GM06990 (cell line): ENCODE measurements at regions not wholly inside any gene's neighbourhood (a gene's known extent, or its start where the extent isn't known, plus 50 kb on each side); places are given as distances from the start of the nearest gene placed in this dataset.

ENCODE experiments used
- DNase-seq: peaks from one replicate; pipeline ENCODE4 v3.0.0-alpha.2; 2011; ENCODE audit not compliant: insufficient read length; ENCODE audit errors: extremely low read depth
- H3K27me3 ChIP-seq: replicated peaks from 2 replicates; pipeline ENCODE4 v1.6.0; 2011; ENCODE audit warnings: low read length; ENCODE audit not compliant: control insufficient read depth, insufficient read depth
- H3K36me3 ChIP-seq: 2 replicates; pipeline ENCODE4 v1.5.1; 2011; ENCODE audit warnings: low read length; ENCODE audit not compliant: control insufficient read depth, insufficient read depth
- H3K4me3 ChIP-seq: replicated peaks from 2 replicates; pipeline ENCODE4 v1.5.1; 2011; ENCODE audit warnings: low read depth, mild to moderate bottlenecking, control low read depth, low read length
- TF ChIP-seq, protein P1 (sequence below): IDR thresholded peaks from 2 replicates; pipeline ENCODE4 v1.5.1; 2011; ENCODE audit warnings: low read length, control low read depth, mild to moderate bottlenecking, inconsistent platforms; ENCODE audit not compliant: insufficient read depth, poor library complexity, severe bottlenecking

DNA sequence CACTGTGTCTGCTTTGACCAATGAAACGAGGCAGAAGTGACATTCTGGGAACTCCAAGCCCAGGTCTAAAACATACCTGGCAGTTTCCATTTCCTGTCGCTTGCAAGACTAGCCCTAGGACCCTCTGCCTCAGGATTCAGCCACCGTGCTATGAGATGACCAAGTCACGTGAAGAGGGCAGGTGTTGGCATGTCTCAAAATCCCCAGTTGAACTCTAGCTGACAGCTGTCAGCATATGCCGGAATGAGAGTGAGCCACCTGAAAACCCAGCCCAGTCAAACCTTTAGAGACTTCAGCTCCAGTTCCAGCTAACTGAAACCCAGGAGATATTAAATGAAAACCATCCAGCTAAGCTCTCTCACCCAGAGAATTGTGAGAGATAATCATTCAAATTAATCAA lies 89.9 kb upstream of the PPP1R3A start:
- DNase-seq, result no peak
- Histone ChIP-seq H3K4me3 (no peak overlapping the region), H3K36me3 (no peaks in the 10 kb centered on the region), H3K27me3 (no peaks in the 10 kb centered on the region)
- TF ChIP-seq, protein P1, sequence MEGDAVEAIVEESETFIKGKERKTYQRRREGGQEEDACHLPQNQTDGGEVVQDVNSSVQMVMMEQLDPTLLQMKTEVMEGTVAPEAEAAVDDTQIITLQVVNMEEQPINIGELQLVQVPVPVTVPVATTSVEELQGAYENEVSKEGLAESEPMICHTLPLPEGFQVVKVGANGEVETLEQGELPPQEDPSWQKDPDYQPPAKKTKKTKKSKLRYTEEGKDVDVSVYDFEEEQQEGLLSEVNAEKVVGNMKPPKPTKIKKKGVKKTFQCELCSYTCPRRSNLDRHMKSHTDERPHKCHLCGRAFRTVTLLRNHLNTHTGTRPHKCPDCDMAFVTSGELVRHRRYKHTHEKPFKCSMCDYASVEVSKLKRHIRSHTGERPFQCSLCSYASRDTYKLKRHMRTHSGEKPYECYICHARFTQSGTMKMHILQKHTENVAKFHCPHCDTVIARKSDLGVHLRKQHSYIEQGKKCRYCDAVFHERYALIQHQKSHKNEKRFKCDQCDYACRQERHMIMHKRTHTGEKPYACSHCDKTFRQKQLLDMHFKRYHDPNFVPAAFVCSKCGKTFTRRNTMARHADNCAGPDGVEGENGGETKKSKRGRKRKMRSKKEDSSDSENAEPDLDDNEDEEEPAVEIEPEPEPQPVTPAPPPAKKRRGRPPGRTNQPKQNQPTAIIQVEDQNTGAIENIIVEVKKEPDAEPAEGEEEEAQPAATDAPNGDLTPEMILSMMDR, result no peak

DNA sequence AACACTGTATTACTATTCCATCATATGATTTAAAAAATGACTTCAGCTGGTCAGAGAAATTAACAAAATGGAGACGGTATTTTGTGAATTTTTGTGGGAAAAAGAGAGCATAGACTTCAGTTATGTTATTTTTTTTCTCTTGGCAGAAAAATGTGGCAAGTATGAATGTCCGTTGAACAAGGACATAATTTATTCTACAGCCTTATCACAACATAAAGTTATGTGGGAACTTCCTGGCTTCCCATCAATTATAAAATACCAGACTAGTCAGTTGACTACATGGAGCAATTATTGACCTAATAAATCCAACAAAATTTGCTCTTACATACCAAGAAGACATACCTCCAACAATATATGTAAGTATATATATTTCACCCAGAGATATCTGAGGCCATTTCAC lies 88.6 kb upstream of the PPP1R3A start:
- no peak for DNase-seq
- no peaks in the 10 kb centered on the region for H3K36me3 ChIP-seq
- no peaks in the 10 kb centered on the region for H3K27me3 ChIP-seq
- TF ChIP-seq, protein P1, result no peak
- H3K4me3 ChIP-seq, result no peak overlapping the region

DNA sequence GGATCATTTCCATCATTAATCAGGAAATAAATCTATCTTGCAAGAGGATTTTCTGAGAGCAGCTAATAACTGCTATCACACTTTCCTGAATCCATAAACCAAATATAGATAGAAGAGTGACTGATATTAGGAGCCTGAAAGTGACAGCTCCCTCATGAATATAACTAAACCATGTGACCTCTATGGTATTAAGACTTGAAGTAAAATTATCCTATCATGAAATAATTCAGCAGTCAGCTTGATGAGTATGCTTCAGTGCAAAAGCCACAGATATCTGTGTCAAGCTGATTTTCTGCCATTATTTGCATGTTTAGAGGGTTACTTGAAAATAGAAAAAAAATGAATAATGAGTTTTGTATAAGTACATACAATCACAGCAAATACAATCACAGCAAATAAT lies 80.1 kb upstream of the PPP1R3A start:
- H3K4me3 ChIP-seq, result no peak overlapping the region
- no peak for DNase-seq
- H3K27me3 ChIP-seq, result no peaks in the 10 kb centered on the region
- H3K36me3 ChIP-seq, result no peaks in the 10 kb centered on the region
- TF ChIP-seq, protein P1, result no peak

DNA sequence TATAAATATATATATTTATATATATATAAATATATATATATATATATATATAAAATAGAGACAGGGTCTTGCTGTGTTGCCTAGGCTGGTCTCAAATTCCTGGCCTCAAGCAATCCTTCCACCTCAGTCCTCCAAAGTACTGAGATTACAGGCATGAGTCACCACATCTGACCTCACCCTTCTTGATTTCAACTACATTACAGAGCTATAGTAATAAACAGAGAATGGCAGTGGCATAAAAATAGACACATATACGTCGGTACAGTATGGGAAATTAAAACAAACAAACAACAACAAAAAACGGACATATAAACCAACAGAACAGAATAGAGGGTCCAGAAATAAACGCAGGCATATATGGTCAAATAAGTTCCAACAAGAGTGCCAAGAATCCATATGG lies 77.6 kb upstream of the PPP1R3A start:
- Histone ChIP-seq H3K36me3 (no peaks in the 10 kb centered on the region), H3K4me3 (no peak overlapping the region), H3K27me3 (no peaks in the 10 kb centered on the region)
- TF ChIP-seq, protein P1, result no peak
- DNase-seq, result no peak

GRCh38 chr7:113986216-113986615 lies 67.4 kb upstream of the PPP1R3A start:
- no peaks in the 10 kb centered on the region for H3K36me3 ChIP-seq
- no peak for DNase-seq
- H3K4me3 ChIP-seq, result no peak overlapping the region
- no peaks in the 10 kb centered on the region for H3K27me3 ChIP-seq
- TF ChIP-seq, protein P1, result no peak

DNA sequence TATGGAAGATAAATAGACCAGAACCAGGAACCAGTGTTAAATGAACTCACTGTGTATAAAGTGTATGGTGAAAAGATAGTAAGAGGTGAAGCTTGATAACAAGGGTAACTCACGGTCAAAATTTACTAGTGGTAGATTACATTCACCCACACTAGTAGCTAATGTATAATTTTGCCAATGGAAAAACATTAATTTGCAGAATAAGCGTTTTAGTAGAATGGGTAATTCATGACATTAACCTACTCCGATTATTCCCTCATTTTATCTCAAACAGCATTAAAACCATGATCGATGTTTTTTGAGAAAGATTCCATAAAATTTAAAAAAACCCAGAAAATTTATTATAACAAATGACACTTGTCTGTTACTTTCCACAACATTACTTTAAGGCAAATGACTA lies 57.7 kb upstream of the PPP1R3A start:
- no peak overlapping the region for H3K4me3 ChIP-seq
- TF ChIP-seq, protein P1, result no peak

More for the DNA sequence above, 57.7 kb upstream of the PPP1R3A start:
- Histone ChIP-seq H3K36me3 (no peaks in the 10 kb centered on the region), H3K27me3 (no peaks in the 10 kb centered on the region)
- DNase-seq, result no peak
